ENCODE measurements at regions not wholly inside any gene's neighbourhood (a gene's known extent, or its start where the extent isn't known, plus 50 kb on each side); places are given as distances from the start of the nearest gene placed in this dataset.

- Mint-ChIP-seq H3K4me3 (no peak overlapping the region), H3K4me1 (ENCODE audit: low read depth) (peaks cover 72% of the 10 kb centered on the region), H3K9me3 (peaks cover 5% of the 10 kb centered on the region), H3K27me3 (no peaks in the 10 kb centered on the region), H3K27ac (no peak overlapping the region), H3K36me3 (ENCODE audit: low read depth) (peaks cover 59% of the 10 kb centered on the region)
- H3K27ac ChIP-seq (ENCODE audit: low read depth in 1 of 2, low read length in 2 of 2) = no peak overlapping the region
- H3K4me1 ChIP-seq (ENCODE audit: insufficient read depth, low read length) = peaks cover 3% of the 10 kb centered on the region
- ChIA-PET CTCF (no interaction called here), POLR2A (no interaction called here)
- ATAC-seq (ENCODE audit: poor library complexity) (no peak), DNase-seq (no peak)
- H3K27me3 ChIP-seq (ENCODE audit: control insufficient read depth in 1 of 2, insufficient read depth in 2 of 2, low read length in 2 of 2) = no peaks in the 10 kb centered on the region
- no peaks in the 10 kb centered on the region for H3K9me3 ChIP-seq (ENCODE audit: control insufficient read depth in 1 of 2, insufficient read depth in 1 of 2, low read length in 2 of 2)
- H3K36me3 ChIP-seq (ENCODE audit: insufficient read depth, low read length) = peaks cover 27% of the 10 kb centered on the region
- intact Hi-C loops (cut with DNase I, micrococcal nuclease) = no loop called here
- H3K4me3 ChIP-seq (ENCODE audit: low read length) = no peak overlapping the region
- TF ChIP-seq CTCF (IDR thresholded peaks at IDR 0.05) = no peak
Measured at GRCh38 chr6:144390886-144391285, 105.8 kb downstream of the UTRN start.

GRCh38 chr6:144392536-144392935 lies 107.4 kb downstream of the UTRN start:
- H3K36me3 Mint-ChIP-seq (ENCODE audit: low read depth) = peaks cover 68% of the 10 kb centered on the region
- Histone ChIP-seq H3K27ac (ENCODE audit: low read depth in 1 of 2, low read length in 2 of 2) (no peak overlapping the region), H3K27me3 (ENCODE audit: control insufficient read depth in 1 of 2, insufficient read depth in 2 of 2, low read length in 2 of 2) (no peaks in the 10 kb centered on the region), H3K4me1 (ENCODE audit: insufficient read depth, low read length) (peaks cover 3% of the 10 kb centered on the region), H3K36me3 (ENCODE audit: insufficient read depth, low read length) (peaks cover 23% of the 10 kb centered on the region), H3K4me3 (ENCODE audit: low read length) (no peak overlapping the region), H3K9me3 (ENCODE audit: control insufficient read depth in 1 of 2, insufficient read depth in 1 of 2, low read length in 2 of 2) (peaks cover 0 to 8% of the 10 kb centered on the region in 2 experiments)
- peaks cover 78% of the 10 kb centered on the region for H3K4me1 Mint-ChIP-seq (ENCODE audit: low read depth)
- intact Hi-C loops (cut with DNase I, micrococcal nuclease) = no loop called here
- CTCF ChIA-PET = interaction anchor here (1.0 to 1.1 kb wide), 2 partner anchors 12 to 22 kb away, joined by 3 to 4 read pairs; no protein-coding TSS in a partner anchor
- POLR2A ChIA-PET = interaction anchor here (0.5 kb wide), 1 partner anchor 429 kb away, joined by 3 read pairs; no protein-coding TSS in a partner anchor
- TF ChIP-seq CTCF (IDR thresholded peaks at IDR 0.05) = no peak
- ATAC-seq (ENCODE audit: poor library complexity) (no peak), DNase-seq (no peak)
- no peaks in the 10 kb centered on the region for H3K27me3 Mint-ChIP-seq
- no peak overlapping the region for H3K27ac Mint-ChIP-seq
- H3K4me3 Mint-ChIP-seq = no peak overlapping the region
- H3K9me3 Mint-ChIP-seq = peaks cover 13% of the 10 kb centered on the region

- CTCF ChIA-PET = no interaction called here
- peaks cover under 1% of the 10 kb centered on the region for H3K4me1 ChIP-seq (ENCODE audit: insufficient read depth, low read length)
- Mint-ChIP-seq H3K9me3 (peaks cover 13% of the 10 kb centered on the region), H3K27me3 (no peaks in the 10 kb centered on the region), H3K27ac (no peak overlapping the region), H3K36me3 (ENCODE audit: low read depth) (peaks cover 68% of the 10 kb centered on the region), H3K4me1 (ENCODE audit: low read depth) (peaks cover 75% of the 10 kb centered on the region), H3K4me3 (no peak overlapping the region)
- H3K36me3 ChIP-seq (ENCODE audit: insufficient read depth, low read length) = peaks cover 22% of the 10 kb centered on the region
- no peak overlapping the region for H3K27ac ChIP-seq (ENCODE audit: low read depth in 1 of 2, low read length in 2 of 2)
- DNase-seq = no peak
- POLR2A ChIA-PET = interaction anchor here (1.1 kb wide), 1 partner anchor 10 kb away, joined by 3 read pairs; no protein-coding TSS in a partner anchor
- H3K9me3 ChIP-seq (ENCODE audit: control insufficient read depth in 1 of 2, insufficient read depth in 1 of 2, low read length in 2 of 2) = peaks cover 0 to 16% of the 10 kb centered on the region in 2 experiments
- no peak overlapping the region for H3K4me3 ChIP-seq (ENCODE audit: low read length)
- no peak for TF ChIP-seq CTCF (IDR thresholded peaks at IDR 0.05)
- ATAC-seq (ENCODE audit: poor library complexity) = no peak
- H3K27me3 ChIP-seq (ENCODE audit: control insufficient read depth in 1 of 2, insufficient read depth in 2 of 2, low read length in 2 of 2) = no peaks in the 10 kb centered on the region
- intact Hi-C loops (cut with DNase I, micrococcal nuclease) = no loop called here
Measured at GRCh38 chr6:144394210-144394609, 109.1 kb downstream of the UTRN start.

All from CD4-positive, alpha-beta T cell (primary cell).